HEK293 (cell line): ENCODE measurements at regions not wholly inside any gene's neighbourhood (a gene's known extent, or its start where the extent isn't known, plus 50 kb on each side); places are given as distances from the start of the nearest gene placed in this dataset.

Experiments
- CTCF ChIA-PET: fragments of 350-600 bp; formaldehyde crosslinking; extraction: SDS; loops from one replicate; lab custom pipeline; 2021; ENCODE audit warnings: antibody characterized with exemption; lab: Yijun Ruan, JAX
- POLR2A ChIA-PET: fragments of 300-600 bp; formaldehyde crosslinking; extraction: SDS; loops from one replicate; lab custom pipeline; 2020; ENCODE audit warnings: antibody characterized with exemption, inconsistent platforms; lab: Yijun Ruan, JAX
- H3K27ac ChIP-seq: fragments of 200-500 bp; sonication (Bioruptor generic); 2 replicates; pipeline ENCODE4 v1.5.1; 2014; ENCODE audit warnings: low read depth, low read length, control low read depth, inconsistent platforms; ENCODE audit errors: extremely low read depth
- H3K36me3 ChIP-seq, 2 experiments: fragments of 200-500 bp in 1 of 2; sonication (Bioruptor generic) in 1 of 2; 1 replicate in 1 of 2; 2 replicates in 1 of 2; pipeline ENCODE4 v1.5.1; 2014 to 2017; ENCODE audit warnings: inconsistent platforms in 2 of 2, low read length in 2 of 2; ENCODE audit not compliant: control insufficient read depth in 2 of 2, insufficient read depth in 1 of 2
- H3K4me1 ChIP-seq: fragments of 200-500 bp; sonication (Bioruptor generic); 2 replicates; pipeline ENCODE4 v1.5.1; 2014; ENCODE audit warnings: mild to moderate bottlenecking, low read length, inconsistent platforms; ENCODE audit not compliant: control insufficient read depth, insufficient read depth
- H3K4me3 ChIP-seq: 2 replicates; pipeline ENCODE4 v1.5.1; 2011; ENCODE audit warnings: low read depth, mild to moderate bottlenecking, control low read depth, low read length, moderate library complexity
- H3K9me3 ChIP-seq: fragments of 200-500 bp; sonication (Bioruptor generic); 2 replicates; pipeline ENCODE4 v1.5.1; 2014; ENCODE audit warnings: low read depth, low read length, inconsistent platforms; ENCODE audit not compliant: control insufficient read depth, insufficient read depth
- BCL11A ChIP-seq: fragments of 450-650 bp; formaldehyde crosslinking; IDR thresholded peaks from 2 replicates; pipeline ENCODE4 v1.5.1; 2016; ENCODE audit warnings: low read depth, missing biosample characterization, missing genetic modification characterization
- SP7 ChIP-seq: fragments of 450-650 bp; formaldehyde crosslinking; IDR thresholded peaks from 2 replicates; pipeline ENCODE4 v1.5.1; 2016; ENCODE audit warnings: missing biosample characterization, missing genetic modification characterization
- ZBTB21 ChIP-seq: fragments of 450-650 bp; formaldehyde crosslinking; IDR thresholded peaks from 2 replicates; pipeline ENCODE4 v1.5.1; 2017; ENCODE audit warnings: missing biosample characterization, missing genetic modification characterization
- ZNF157 ChIP-seq: fragments of 450-650 bp; formaldehyde crosslinking; IDR thresholded peaks from 2 replicates; pipeline ENCODE4 v1.5.1; 2016; ENCODE audit warnings: missing biosample characterization, missing genetic modification characterization
- ZNF311 ChIP-seq: fragments of 450-650 bp; formaldehyde crosslinking; IDR thresholded peaks from 2 replicates; pipeline ENCODE4 v1.5.1; 2017; ENCODE audit warnings: missing biosample characterization, missing genetic modification characterization, borderline replicate concordance
- ZNF324 ChIP-seq: fragments of 450-650 bp; formaldehyde crosslinking; IDR thresholded peaks from 2 replicates; pipeline ENCODE4 v1.5.1; 2016; ENCODE audit warnings: missing biosample characterization, missing genetic modification characterization
- ZNF426 ChIP-seq: fragments of 450-650 bp; formaldehyde crosslinking; IDR thresholded peaks from 2 replicates; pipeline ENCODE4 v1.5.1; 2017; ENCODE audit warnings: missing biosample characterization, missing genetic modification characterization, mild to moderate bottlenecking, inconsistent platforms, moderate library complexity
- ZNF501 ChIP-seq: fragments of 450-650 bp; formaldehyde crosslinking; IDR thresholded peaks from 2 replicates; pipeline ENCODE4 v1.5.1; 2016; ENCODE audit warnings: missing biosample characterization, missing genetic modification characterization
- ZNF626 ChIP-seq: fragments of 450-650 bp; sonication (Bioruptor Pico); formaldehyde crosslinking; IDR thresholded peaks from 2 replicates; pipeline ENCODE4 v1.5.1; 2018; ENCODE audit warnings: missing biosample characterization, missing genetic modification characterization, inconsistent platforms
- ZNF639 ChIP-seq: fragments of 450-650 bp; formaldehyde crosslinking; IDR thresholded peaks from 2 replicates; pipeline ENCODE4 v1.5.1; 2016; ENCODE audit warnings: missing biosample characterization, missing genetic modification characterization
- ZNF677 ChIP-seq: fragments of 450-650 bp; IDR thresholded peaks from 2 replicates; pipeline ENCODE4 v1.5.0; 2018; ENCODE audit warnings: missing biosample characterization, mild to moderate bottlenecking, missing genetic modification characterization, moderate library complexity
- ZSCAN23 ChIP-seq: fragments of 450-650 bp; formaldehyde crosslinking; IDR thresholded peaks from 2 replicates; pipeline ENCODE4 v1.5.1; 2016; ENCODE audit warnings: missing biosample characterization, missing genetic modification characterization
- ZSCAN30 ChIP-seq: fragments of 450-650 bp; IDR thresholded peaks from 2 replicates; pipeline ENCODE4 v1.5.1; 2018; ENCODE audit warnings: missing biosample characterization, mild to moderate bottlenecking, missing genetic modification characterization, moderate library complexity
- TF ChIP-seq, protein P1 (sequence below): fragments of 450-650 bp; formaldehyde crosslinking; IDR thresholded peaks from 2 replicates; pipeline ENCODE4 v1.5.0; 2017; ENCODE audit warnings: missing biosample characterization, missing genetic modification characterization, borderline replicate concordance
- TF ChIP-seq, protein P2 (sequence below): fragments of 450-650 bp; formaldehyde crosslinking; IDR thresholded peaks from 2 replicates; pipeline ENCODE4 v1.5.1; 2017; ENCODE audit warnings: missing biosample characterization, mild to moderate bottlenecking, missing genetic modification characterization, moderate library complexity
- TF ChIP-seq, protein P3 (sequence below): fragments of 450-650 bp; formaldehyde crosslinking; IDR thresholded peaks from 2 replicates; pipeline ENCODE4 v1.5.1; 2016; ENCODE audit warnings: missing biosample characterization, missing genetic modification characterization, low read depth

DNA sequence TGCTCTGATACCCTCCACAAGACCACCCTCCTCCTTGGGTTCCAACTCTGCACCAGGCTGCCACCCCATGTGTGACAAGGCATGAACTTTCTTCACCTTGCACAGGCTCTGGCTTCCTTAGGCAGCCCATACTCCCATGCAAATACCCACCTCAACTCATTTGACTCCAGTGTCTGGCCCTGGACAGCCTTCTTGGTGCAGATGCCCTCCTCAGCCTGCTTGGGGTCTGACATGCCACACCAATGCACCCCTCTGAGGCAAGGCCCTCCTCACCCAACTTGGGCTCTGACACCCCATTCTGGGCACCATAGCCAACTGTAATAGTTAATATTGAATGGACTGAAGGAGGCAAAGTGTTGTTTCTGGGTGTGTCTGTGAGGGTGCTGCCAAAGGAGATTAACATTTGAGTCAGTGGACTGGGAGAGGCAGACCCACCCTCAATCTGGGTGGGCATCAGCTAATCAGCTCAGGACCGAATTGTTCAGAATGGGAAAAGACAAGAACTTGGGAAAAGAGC, 115.0 kb upstream of the EPB41L4A start:
- no peak overlapping the region for H3K4me3 ChIP-seq
- no peaks in the 10 kb centered on the region for H3K9me3 ChIP-seq
- no peaks in the 10 kb centered on the region for H3K4me1 ChIP-seq
- TF ChIP-seq, protein P1, sequence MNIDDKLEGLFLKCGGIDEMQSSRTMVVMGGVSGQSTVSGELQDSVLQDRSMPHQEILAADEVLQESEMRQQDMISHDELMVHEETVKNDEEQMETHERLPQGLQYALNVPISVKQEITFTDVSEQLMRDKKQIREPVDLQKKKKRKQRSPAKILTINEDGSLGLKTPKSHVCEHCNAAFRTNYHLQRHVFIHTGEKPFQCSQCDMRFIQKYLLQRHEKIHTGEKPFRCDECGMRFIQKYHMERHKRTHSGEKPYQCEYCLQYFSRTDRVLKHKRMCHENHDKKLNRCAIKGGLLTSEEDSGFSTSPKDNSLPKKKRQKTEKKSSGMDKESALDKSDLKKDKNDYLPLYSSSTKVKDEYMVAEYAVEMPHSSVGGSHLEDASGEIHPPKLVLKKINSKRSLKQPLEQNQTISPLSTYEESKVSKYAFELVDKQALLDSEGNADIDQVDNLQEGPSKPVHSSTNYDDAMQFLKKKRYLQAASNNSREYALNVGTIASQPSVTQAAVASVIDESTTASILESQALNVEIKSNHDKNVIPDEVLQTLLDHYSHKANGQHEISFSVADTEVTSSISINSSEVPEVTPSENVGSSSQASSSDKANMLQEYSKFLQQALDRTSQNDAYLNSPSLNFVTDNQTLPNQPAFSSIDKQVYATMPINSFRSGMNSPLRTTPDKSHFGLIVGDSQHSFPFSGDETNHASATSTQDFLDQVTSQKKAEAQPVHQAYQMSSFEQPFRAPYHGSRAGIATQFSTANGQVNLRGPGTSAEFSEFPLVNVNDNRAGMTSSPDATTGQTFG, result no peak
- no peak for TF ChIP-seq ZSCAN30 (tag by site-specific recombination)
- TF ChIP-seq ZNF501 (tag by site-specific recombination), result no peak
- TF ChIP-seq, all 188 proteins: peak for 0
- ChIA-PET POLR2A (no interaction called here), CTCF (interaction anchor here (1.7 kb wide), 1 partner anchor 18 kb away, joined by 3 read pairs; no protein-coding TSS in a partner anchor)
- Histone ChIP-seq H3K27ac (no peak overlapping the region), H3K36me3 (no peaks in the 10 kb centered on the region)

- H3K27ac ChIP-seq, result no peak overlapping the region
- H3K9me3 ChIP-seq, result no peaks in the 10 kb centered on the region
- POLR2A ChIA-PET, result no interaction called here
- no peak overlapping the region for H3K4me3 ChIP-seq
- TF ChIP-seq, protein P2, sequence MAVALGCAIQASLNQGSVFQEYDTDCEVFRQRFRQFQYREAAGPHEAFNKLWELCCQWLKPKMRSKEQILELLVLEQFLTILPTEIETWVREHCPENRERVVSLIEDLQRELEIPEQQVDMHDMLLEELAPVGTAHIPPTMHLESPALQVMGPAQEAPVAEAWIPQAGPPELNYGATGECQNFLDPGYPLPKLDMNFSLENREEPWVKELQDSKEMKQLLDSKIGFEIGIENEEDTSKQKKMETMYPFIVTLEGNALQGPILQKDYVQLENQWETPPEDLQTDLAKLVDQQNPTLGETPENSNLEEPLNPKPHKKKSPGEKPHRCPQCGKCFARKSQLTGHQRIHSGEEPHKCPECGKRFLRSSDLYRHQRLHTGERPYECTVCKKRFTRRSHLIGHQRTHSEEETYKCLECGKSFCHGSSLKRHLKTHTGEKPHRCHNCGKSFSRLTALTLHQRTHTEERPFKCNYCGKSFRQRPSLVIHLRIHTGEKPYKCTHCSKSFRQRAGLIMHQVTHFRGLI (tag by site-specific recombination), result no peak
- no peak for TF ChIP-seq ZNF639
- TF ChIP-seq ZSCAN23 (tag by site-specific recombination), result no peak
- TF ChIP-seq ZNF677 (tag by site-specific recombination), result no peak
- TF ChIP-seq BCL11A (tag by site-specific recombination), result no peak
- TF ChIP-seq ZNF324 (tag by site-specific recombination), result no peak
- no peak for TF ChIP-seq ZNF157
- TF ChIP-seq ZBTB21 (tag by site-specific recombination), result no peak
- no peak for TF ChIP-seq ZNF311
- no peak for TF ChIP-seq ZNF426
- no peak for TF ChIP-seq ZNF626
- TF ChIP-seq, protein P3, sequence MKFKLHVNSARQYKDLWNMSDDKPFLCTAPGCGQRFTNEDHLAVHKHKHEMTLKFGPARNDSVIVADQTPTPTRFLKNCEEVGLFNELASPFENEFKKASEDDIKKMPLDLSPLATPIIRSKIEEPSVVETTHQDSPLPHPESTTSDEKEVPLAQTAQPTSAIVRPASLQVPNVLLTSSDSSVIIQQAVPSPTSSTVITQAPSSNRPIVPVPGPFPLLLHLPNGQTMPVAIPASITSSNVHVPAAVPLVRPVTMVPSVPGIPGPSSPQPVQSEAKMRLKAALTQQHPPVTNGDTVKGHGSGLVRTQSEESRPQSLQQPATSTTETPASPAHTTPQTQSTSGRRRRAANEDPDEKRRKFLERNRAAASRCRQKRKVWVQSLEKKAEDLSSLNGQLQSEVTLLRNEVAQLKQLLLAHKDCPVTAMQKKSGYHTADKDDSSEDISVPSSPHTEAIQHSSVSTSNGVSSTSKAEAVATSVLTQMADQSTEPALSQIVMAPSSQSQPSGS (tag by site-specific recombination), result no peak
- TF ChIP-seq SP7, result no peak
- TF ChIP-seq, all 188 proteins: peak for 0
- CTCF ChIA-PET, result no interaction called here
- H3K36me3 ChIP-seq, result no peaks in the 10 kb centered on the region
- H3K4me1 ChIP-seq, result no peaks in the 10 kb centered on the region
These were observed 115.7 kb upstream of the EPB41L4A start for GRCh38 chr5:112534611-112535255.
